ENCODE measurements at regions not wholly inside any gene's neighbourhood (a gene's known extent, or its start where the extent isn't known, plus 50 kb on each side); places are given as distances from the start of the nearest gene placed in this dataset.
A peak's percentile ranks its signal among the peaks of the same experiment; 100 is the strongest.

DNA sequence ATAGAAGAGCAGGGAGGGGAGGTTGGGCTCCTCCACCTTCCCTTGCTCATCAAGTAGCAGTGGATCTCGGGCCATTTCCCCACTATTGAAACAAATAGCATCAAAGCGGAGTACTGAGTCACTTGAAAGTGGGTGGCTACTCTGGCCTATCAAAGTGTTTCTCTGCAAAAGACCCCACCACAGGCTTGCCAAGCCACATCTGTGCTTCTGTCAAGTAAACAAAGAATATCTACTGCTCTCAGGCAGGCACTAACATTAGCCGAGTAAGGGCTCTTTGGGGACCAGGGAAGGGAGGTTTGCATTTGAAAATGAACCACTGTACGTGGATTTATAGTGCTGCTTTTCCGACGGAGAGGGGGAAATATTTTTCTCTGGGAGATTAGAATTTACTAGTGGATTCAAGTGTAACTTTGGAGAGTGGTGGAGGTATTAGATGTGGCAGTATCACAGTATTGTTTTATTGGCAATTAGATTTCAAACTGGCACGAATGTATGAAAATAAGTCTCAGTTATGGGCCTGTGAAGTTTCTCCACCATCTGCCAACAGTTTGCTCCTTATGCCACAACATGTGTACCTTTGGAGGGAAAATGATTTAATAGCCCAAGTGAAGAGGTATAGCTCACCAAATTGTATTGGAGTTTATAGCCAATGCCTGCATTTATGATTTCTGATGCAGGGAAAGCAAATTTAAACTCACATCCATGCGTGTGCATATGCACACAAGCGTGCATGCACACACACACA is 97.5 kb downstream of the RPS24 start:
- intact Hi-C loops (cut with DNase I) = no loop called here
- TF ChIP-seq CTCF (IDR thresholded peaks at IDR 0.05) = no peak
- no peak for TF ChIP-seq POLR2A (IDR thresholded peaks at IDR 0.05)
- TF ChIP-seq EP300 (IDR thresholded peaks at IDR 0.05) = no peak

DNA sequence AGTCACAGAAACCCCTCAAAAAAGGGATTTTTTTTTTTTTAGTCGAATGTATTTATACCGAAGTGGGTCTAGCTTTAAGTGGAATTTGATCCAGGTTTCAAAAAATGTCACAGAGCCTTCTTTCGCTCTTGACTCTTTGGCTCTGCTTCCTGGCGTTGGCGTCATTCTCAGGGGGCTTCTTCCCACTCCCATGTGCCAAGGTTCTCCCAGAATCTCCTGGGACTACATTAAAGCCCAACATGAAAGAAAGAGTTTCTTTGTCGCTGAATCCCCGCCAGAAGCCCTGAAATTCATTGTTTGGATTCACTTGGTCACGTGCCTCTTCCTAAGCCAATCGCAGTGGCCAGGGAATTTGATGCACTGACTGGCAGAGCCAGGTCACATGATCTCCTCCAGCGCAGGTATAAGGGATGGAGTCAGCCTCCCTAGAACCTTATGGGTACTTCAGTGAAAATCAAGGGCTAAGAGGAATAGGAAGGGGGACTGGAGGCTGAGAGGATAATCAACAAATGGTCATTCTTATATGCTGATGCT is 101.2 kb downstream of the RPS24 start:
- Histone ChIP-seq H3K4me1 (ENCODE audit: insufficient read depth) (peaks cover 7% of the 10 kb centered on the region), H3K27me3 (no peaks in the 10 kb centered on the region), H3K27ac (no peak overlapping the region), H3K36me3 (no peaks in the 10 kb centered on the region), H3K4me3 (no peak overlapping the region), H3K9me3 (no peaks in the 10 kb centered on the region)
- no peak for DNase-seq
- intact Hi-C loops (cut with DNase I) = no loop called here
- TF ChIP-seq EP300 (IDR thresholded peaks at IDR 0.05) (no peak), CTCF (IDR thresholded peaks at IDR 0.05) (no peak), POLR2A (IDR thresholded peaks at IDR 0.05) (no peak)
- WGBS, 3 donors = 91 to 93% (median 92%) methylated on average over 10 of the region's 10 CpGs

More for the DNA sequence above, 97.5 kb downstream of the RPS24 start:
- H3K36me3 ChIP-seq = no peaks in the 10 kb centered on the region
- H3K4me1 ChIP-seq (ENCODE audit: insufficient read depth) = no peaks in the 10 kb centered on the region
- DNase-seq = no peak
- 76 to 81% (median 77%) methylated on average over 9 of the region's 9 CpGs for WGBS, 3 donors
- no peak overlapping the region for H3K27ac ChIP-seq
- H3K27me3 ChIP-seq = no peaks in the 10 kb centered on the region
- H3K4me3 ChIP-seq = no peak overlapping the region
- H3K9me3 ChIP-seq = no peaks in the 10 kb centered on the region

- Histone ChIP-seq H3K27ac (no peak overlapping the region), H3K4me3 (no peak overlapping the region), H3K9me3 (no peaks in the 10 kb centered on the region), H3K4me1 (ENCODE audit: insufficient read depth) (peaks cover 7% of the 10 kb centered on the region), H3K36me3 (no peaks in the 10 kb centered on the region), H3K27me3 (no peaks in the 10 kb centered on the region)
- no peak for DNase-seq
- intact Hi-C loops (cut with DNase I) = no loop called here
- WGBS, 3 donors = 93 to 95% (median 95%) methylated on average over 3 of the region's 3 CpGs
- TF ChIP-seq EP300 (IDR thresholded peaks at IDR 0.05) (no peak), POLR2A (IDR thresholded peaks at IDR 0.05) (no peak), CTCF (IDR thresholded peaks at IDR 0.05) (no peak)
These were observed 103.5 kb downstream of the RPS24 start for GRCh38 chr10:78137147-78137546.

DNA sequence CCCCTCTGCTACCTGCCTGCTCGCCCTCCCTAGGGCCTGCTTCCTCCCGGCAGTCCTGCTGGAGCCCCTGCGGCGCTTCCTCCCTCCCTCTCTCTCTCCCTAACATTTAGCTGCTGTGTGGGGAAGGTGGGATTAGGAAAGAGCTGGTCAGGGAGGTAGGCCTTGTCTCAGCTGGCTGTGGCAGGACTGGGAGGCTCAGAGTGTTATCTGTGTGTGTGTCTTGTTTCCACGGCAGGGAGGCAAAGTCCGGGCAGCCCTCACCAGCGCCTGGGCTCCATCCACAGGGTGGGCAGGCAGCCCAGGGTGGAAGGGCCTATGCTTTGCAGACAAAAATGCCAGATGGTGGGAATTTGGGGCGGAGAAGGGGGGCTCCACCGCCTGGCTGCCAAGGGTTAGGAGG is 105.7 kb downstream of the RPS24 start:
- Histone ChIP-seq H3K4me3 (no peak overlapping the region), H3K27ac (no peak overlapping the region), H3K36me3 (no peaks in the 10 kb centered on the region), H3K27me3 (no peaks in the 10 kb centered on the region), H3K9me3 (no peaks in the 10 kb centered on the region), H3K4me1 (ENCODE audit: insufficient read depth) (peaks cover 7% of the 10 kb centered on the region)
- 32 to 38% (median 34%) methylated on average over 9 of the region's 9 CpGs for WGBS, 3 donors
- DNase-seq = peak in 3 of 5 donors; percentile 22 to 46 (median 24)
- intact Hi-C loops (cut with DNase I) = no loop called here
- TF ChIP-seq EP300 (IDR thresholded peaks at IDR 0.05) = no peak
- no peak for TF ChIP-seq CTCF (IDR thresholded peaks at IDR 0.05)
- TF ChIP-seq POLR2A (IDR thresholded peaks at IDR 0.05) = no peak
